Panc1 (cell line): ENCODE measurements at regions not wholly inside any gene's neighbourhood (a gene's known extent, or its start where the extent isn't known, plus 50 kb on each side); places are given as distances from the start of the nearest gene placed in this dataset.
"Not testable (repeated sequence)": the region's sequence is repeated elsewhere in the genome, so short reads cannot be mapped to it uniquely, and the experiment has no call there.

Experiments used
- ATAC-seq: fragments of 200-7000 bp; cut with Tn5 transposase; 2 replicates; pipeline ENCODE4 v1.9.1; 2020; ENCODE audit warnings: mild to moderate bottlenecking, moderate library complexity
- BruUV-seq: library from RNA; stranded (reverse); fragments of 400-500 nt; replicated peaks from 2 replicates; lab custom pipeline; 2021; lab: Mats Ljungman, UMichigan
- CTCF ChIA-PET: fragments of 300-600 bp; sonication (Branson Sonifier 250); formaldehyde crosslinking; loops from one replicate; lab custom pipeline; 2022; ENCODE audit warnings: antibody characterized with exemption; lab: Charles Lee
- POLR2A ChIA-PET: fragments of 300-600 bp; sonication (Branson Sonifier 250); formaldehyde crosslinking; loops from one replicate; lab custom pipeline; 2022; ENCODE audit warnings: antibody characterized with exemption; lab: Charles Lee
- DNase-seq: peaks from one replicate; pipeline ENCODE4 v3.0.0-alpha.2; 2010; ENCODE audit warnings: low read depth, low spot score
- H3K27ac ChIP-seq: 2 replicates; pipeline ENCODE4 v1.5.1; 2011; ENCODE audit warnings: mild to moderate bottlenecking, low read length, inconsistent platforms
- H3K27me3 ChIP-seq: fragments of 200-500 bp; sonication (Bioruptor generic); 2 replicates; pipeline ENCODE4 v1.6.0; 2014; ENCODE audit warnings: low read length, inconsistent platforms; ENCODE audit not compliant: control insufficient read depth, insufficient read depth
- H3K36me3 ChIP-seq: fragments of 200-500 bp; sonication (Bioruptor generic); 2 replicates; pipeline ENCODE4 v1.5.1; 2014; ENCODE audit warnings: inconsistent platforms, mild to moderate bottlenecking, low read length, moderate library complexity; ENCODE audit not compliant: control insufficient read depth, insufficient read depth
- H3K4me1 ChIP-seq: 2 replicates; pipeline ENCODE4 v1.5.1; 2011; ENCODE audit warnings: inconsistent platforms, mild to moderate bottlenecking, low read length, moderate library complexity; ENCODE audit not compliant: control insufficient read depth, insufficient read depth
- H3K4me3 ChIP-seq, 2 experiments: 2 replicates each; pipeline ENCODE4 v1.5.1; 2011 to 2012; ENCODE audit warnings: low read depth in 2 of 2, low read length in 2 of 2, mild to moderate bottlenecking in 2 of 2, inconsistent platforms in 1 of 2, moderate library complexity in 1 of 2
- H3K9me3 ChIP-seq: fragments of 200-500 bp; sonication (Bioruptor generic); 2 replicates; pipeline ENCODE4 v1.5.1; 2014; ENCODE audit warnings: low read depth, mild to moderate bottlenecking, inconsistent platforms, low read length, moderate library complexity; ENCODE audit not compliant: control insufficient read depth, insufficient read depth
- CTCF ChIP-seq: fragments of 450-650 bp; IDR thresholded peaks from 2 replicates; pipeline ENCODE4 v1.5.1; 2017; ENCODE audit warnings: mild to moderate bottlenecking
- POLR2AphosphoS5 ChIP-seq: IDR thresholded peaks from 2 replicates; pipeline ENCODE4 v1.6.1; 2012; ENCODE audit warnings: mild to moderate bottlenecking, low read depth, low read length, moderate library complexity
- REST ChIP-seq, 2 experiments: IDR thresholded peaks; 2 replicates each; pipeline ENCODE4 v1.6.1; 2011 to 2012; ENCODE audit warnings: low read depth in 2 of 2, control low read depth in 1 of 2, low read length in 1 of 2, mild to moderate bottlenecking in 1 of 2, moderate library complexity in 1 of 2; ENCODE audit not compliant: insufficient read depth in 1 of 2
- SIN3A ChIP-seq: IDR thresholded peaks from 2 replicates; pipeline ENCODE4 v1.6.1; 2012; ENCODE audit warnings: low read depth, mild to moderate bottlenecking, low read length, moderate library complexity, borderline replicate concordance; ENCODE audit not compliant: insufficient read depth
- TCF7L2 ChIP-seq: IDR thresholded peaks from 2 replicates; pipeline ENCODE4 v1.6.1; 2011; ENCODE audit warnings: mild to moderate bottlenecking, low read depth, low read length, inconsistent platforms
- in situ Hi-C: cut with HindIII; loops from 2 replicates; pipeline ENCODE4 v1.10.0; 2016; ENCODE audit warnings: low sequenced_read_pairs, low pct_unique_long_range_greater_than_20kb
- intact Hi-C: fragments of 100-400 bp; cut with micrococcal nuclease; formaldehyde crosslinking; loops from one replicate; pipeline ENCODE4 v1.10.0; 2022; ENCODE audit not compliant: unreplicated experiment

- no peaks in the 10 kb centered on the region for H3K4me1 ChIP-seq
- no peak overlapping the region for H3K4me3 ChIP-seq
- ChIA-PET POLR2A (no interaction called here), CTCF (no interaction called here)
- TF ChIP-seq CTCF (no peak), SIN3A (no peak), POLR2AphosphoS5 (no peak), TCF7L2 (no peak), REST (IDR thresholded peaks at IDR 0.05; ENCODE audit: insufficient read depth in 1 of 2, low read depth in 2 of 2, low read length in 1 of 2) (no peak)
- no peak for DNase-seq
- H3K27ac ChIP-seq, result no peak overlapping the region
- H3K27me3 ChIP-seq, result no peaks in the 10 kb centered on the region
- BruUV-seq, result no TSS peak
- intact Hi-C loops, result no loop called here
- no peak for ATAC-seq
- no peaks in the 10 kb centered on the region for H3K36me3 ChIP-seq
- H3K9me3 ChIP-seq, result no peaks in the 10 kb centered on the region
- in situ Hi-C loops, result no loop called here
Observed at GRCh38 chr20:54792688-54793087, 317.3 kb downstream of the DOK5 start.

GRCh38 chr20:54788260-54788659 is 312.9 kb downstream of the DOK5 start:
- in situ Hi-C loops, DNase-seq, H3K4me1 ChIP-seq, CTCF ChIA-PET, H3K27me3 ChIP-seq, intact Hi-C loops, ATAC-seq, H3K4me3 ChIP-seq, H3K9me3 ChIP-seq, POLR2A ChIA-PET, H3K36me3 ChIP-seq, BruUV-seq, H3K27ac ChIP-seq: not testable (repeated sequence)

DNA sequence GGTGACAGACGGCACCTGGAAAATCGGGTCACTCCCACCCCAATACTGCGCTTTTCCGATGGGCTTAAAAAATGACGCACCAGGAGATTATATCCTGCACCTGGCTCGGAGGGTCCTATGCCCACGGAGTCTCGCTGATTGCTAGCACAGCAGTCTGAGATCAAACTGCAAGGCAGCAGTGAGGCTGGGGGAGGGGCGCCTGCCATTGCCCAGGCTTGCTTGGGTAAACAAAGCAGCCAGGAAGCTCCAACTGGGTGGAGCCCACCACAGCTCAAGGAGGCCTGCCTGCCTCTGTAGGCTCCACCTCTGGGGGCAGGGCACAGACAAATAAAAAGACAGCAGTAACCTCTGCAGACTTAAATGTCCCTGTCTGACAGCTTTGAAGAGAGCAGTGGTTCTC is 307.4 kb downstream of the DOK5 start:
- BruUV-seq, DNase-seq, H3K9me3 ChIP-seq, H3K36me3 ChIP-seq, H3K4me3 ChIP-seq, POLR2A ChIA-PET, H3K4me1 ChIP-seq, H3K27ac ChIP-seq, intact Hi-C loops, H3K27me3 ChIP-seq, in situ Hi-C loops, CTCF ChIA-PET, ATAC-seq: not testable (repeated sequence)
